Hepatocyte (in vitro differentiated cells): ENCODE measurements at regions not wholly inside any gene's neighbourhood (a gene's known extent, or its start where the extent isn't known, plus 50 kb on each side); places are given as distances from the start of the nearest gene placed in this dataset.

Source experiments
- CTCF ChIP-seq: fragments of 200-600 bp; sonication (generic); IDR thresholded peaks from 2 replicates; pipeline ENCODE4 v1.5.1; 2016; ENCODE audit warnings: antibody characterized with exemption, mild to moderate bottlenecking; ENCODE audit not compliant: poor library complexity
- EZH2 ChIP-seq: fragments of 200-600 bp; sonication (generic); IDR thresholded peaks from 2 replicates; pipeline ENCODE4 v1.6.1; 2016; ENCODE audit warnings: antibody characterized with exemption, mild to moderate bottlenecking, borderline replicate concordance

- no peak for TF ChIP-seq CTCF
- no peak for TF ChIP-seq EZH2
These were observed 115.2 kb upstream of the AGBL1 start for GRCh38 chr15:85964471-85964870.
